ENCODE measurements at regions not wholly inside any gene's neighbourhood (a gene's known extent, or its start where the extent isn't known, plus 50 kb on each side); places are given as distances from the start of the nearest gene placed in this dataset.
"Not testable (repeated sequence)": the region's sequence is repeated elsewhere in the genome, so short reads cannot be mapped to it uniquely, and the experiment has no call there.

GRCh38 chr13:73521290-73521624 is 462.5 kb downstream of the KLF5 start:
- no peak for DNase-seq (ENCODE audit: low read depth, low spot score)
- Histone ChIP-seq H3K36me3 (ENCODE audit: control insufficient read depth, insufficient read depth, low read length) (no peaks in the 10 kb centered on the region), H3K27me3 (ENCODE audit: control insufficient read depth, insufficient read depth, low read length) (no peaks in the 10 kb centered on the region), H3K9me3 (ENCODE audit: control insufficient read depth, insufficient read depth, low read depth, low read length) (no peaks in the 10 kb centered on the region), H3K4me3 (ENCODE audit: low read depth in 2 of 2, low read length in 2 of 2) (no peak overlapping the region), H3K4me1 (ENCODE audit: control insufficient read depth, insufficient read depth, low read length) (no peaks in the 10 kb centered on the region), H3K27ac (ENCODE audit: low read length) (no peak overlapping the region)
- TF ChIP-seq POLR2AphosphoS5 (IDR thresholded peaks at IDR 0.05; ENCODE audit: low read depth, low read length) (no peak), TCF7L2 (IDR thresholded peaks at IDR 0.05; ENCODE audit: low read depth, low read length) (no peak), CTCF (IDR thresholded peaks at IDR 0.05) (no peak), SIN3A (IDR thresholded peaks at IDR 0.05; ENCODE audit: borderline replicate concordance, insufficient read depth, low read depth, low read length) (no peak)
- TF ChIP-seq, protein P1, sequence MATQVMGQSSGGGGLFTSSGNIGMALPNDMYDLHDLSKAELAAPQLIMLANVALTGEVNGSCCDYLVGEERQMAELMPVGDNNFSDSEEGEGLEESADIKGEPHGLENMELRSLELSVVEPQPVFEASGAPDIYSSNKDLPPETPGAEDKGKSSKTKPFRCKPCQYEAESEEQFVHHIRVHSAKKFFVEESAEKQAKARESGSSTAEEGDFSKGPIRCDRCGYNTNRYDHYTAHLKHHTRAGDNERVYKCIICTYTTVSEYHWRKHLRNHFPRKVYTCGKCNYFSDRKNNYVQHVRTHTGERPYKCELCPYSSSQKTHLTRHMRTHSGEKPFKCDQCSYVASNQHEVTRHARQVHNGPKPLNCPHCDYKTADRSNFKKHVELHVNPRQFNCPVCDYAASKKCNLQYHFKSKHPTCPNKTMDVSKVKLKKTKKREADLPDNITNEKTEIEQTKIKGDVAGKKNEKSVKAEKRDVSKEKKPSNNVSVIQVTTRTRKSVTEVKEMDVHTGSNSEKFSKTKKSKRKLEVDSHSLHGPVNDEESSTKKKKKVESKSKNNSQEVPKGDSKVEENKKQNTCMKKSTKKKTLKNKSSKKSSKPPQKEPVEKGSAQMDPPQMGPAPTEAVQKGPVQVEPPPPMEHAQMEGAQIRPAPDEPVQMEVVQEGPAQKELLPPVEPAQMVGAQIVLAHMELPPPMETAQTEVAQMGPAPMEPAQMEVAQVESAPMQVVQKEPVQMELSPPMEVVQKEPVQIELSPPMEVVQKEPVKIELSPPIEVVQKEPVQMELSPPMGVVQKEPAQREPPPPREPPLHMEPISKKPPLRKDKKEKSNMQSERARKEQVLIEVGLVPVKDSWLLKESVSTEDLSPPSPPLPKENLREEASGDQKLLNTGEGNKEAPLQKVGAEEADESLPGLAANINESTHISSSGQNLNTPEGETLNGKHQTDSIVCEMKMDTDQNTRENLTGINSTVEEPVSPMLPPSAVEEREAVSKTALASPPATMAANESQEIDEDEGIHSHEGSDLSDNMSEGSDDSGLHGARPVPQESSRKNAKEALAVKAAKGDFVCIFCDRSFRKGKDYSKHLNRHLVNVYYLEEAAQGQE (IDR thresholded peaks at IDR 0.05; ENCODE audit: insufficient read depth in 1 of 2, low read depth in 2 of 2, low read length in 1 of 2) = no peak
- intact Hi-C loops (cut with micrococcal nuclease; ENCODE audit: unreplicated experiment) (no loop called here), in situ Hi-C loops (cut with HindIII; ENCODE audit: low pct_unique_long_range_greater_than_20kb, low sequenced_read_pairs) (no loop called here)
- no TSS peak for BruUV-seq (replicated peaks)
- no peak for ATAC-seq
- ChIA-PET POLR2A (no interaction called here), CTCF (no interaction called here)

GRCh38 chr13:73520566-73521289 is 461.9 kb downstream of the KLF5 start:
- Histone ChIP-seq H3K9me3 (ENCODE audit: control insufficient read depth, insufficient read depth, low read depth, low read length) (no peaks in the 10 kb centered on the region), H3K36me3 (ENCODE audit: control insufficient read depth, insufficient read depth, low read length) (no peaks in the 10 kb centered on the region), H3K27ac (ENCODE audit: low read length) (no peak overlapping the region), H3K27me3 (ENCODE audit: control insufficient read depth, insufficient read depth, low read length) (no peaks in the 10 kb centered on the region), H3K4me3 (ENCODE audit: low read depth in 2 of 2, low read length in 2 of 2) (no peak overlapping the region), H3K4me1 (ENCODE audit: control insufficient read depth, insufficient read depth, low read length) (no peaks in the 10 kb centered on the region)
- in situ Hi-C loops (cut with HindIII; ENCODE audit: low pct_unique_long_range_greater_than_20kb, low sequenced_read_pairs) (no loop called here), intact Hi-C loops (cut with micrococcal nuclease; ENCODE audit: unreplicated experiment) (no loop called here)
- POLR2A ChIA-PET = interaction anchor here (1.3 kb wide), 1 partner anchor 10 kb away, joined by 8 read pairs; no protein-coding TSS in a partner anchor
- TF ChIP-seq POLR2AphosphoS5 (IDR thresholded peaks at IDR 0.05; ENCODE audit: low read depth, low read length) (no peak), CTCF (IDR thresholded peaks at IDR 0.05) (no peak), SIN3A (IDR thresholded peaks at IDR 0.05; ENCODE audit: borderline replicate concordance, insufficient read depth, low read depth, low read length) (no peak), TCF7L2 (IDR thresholded peaks at IDR 0.05; ENCODE audit: low read depth, low read length) (no peak)
- TF ChIP-seq, protein P1 (IDR thresholded peaks at IDR 0.05; ENCODE audit: insufficient read depth in 1 of 2, low read depth in 2 of 2, low read length in 1 of 2) = no peak
- ATAC-seq (no peak), DNase-seq (ENCODE audit: low read depth, low spot score) (no peak)
- BruUV-seq (replicated peaks) = no TSS peak
- CTCF ChIA-PET = no interaction called here

DNA sequence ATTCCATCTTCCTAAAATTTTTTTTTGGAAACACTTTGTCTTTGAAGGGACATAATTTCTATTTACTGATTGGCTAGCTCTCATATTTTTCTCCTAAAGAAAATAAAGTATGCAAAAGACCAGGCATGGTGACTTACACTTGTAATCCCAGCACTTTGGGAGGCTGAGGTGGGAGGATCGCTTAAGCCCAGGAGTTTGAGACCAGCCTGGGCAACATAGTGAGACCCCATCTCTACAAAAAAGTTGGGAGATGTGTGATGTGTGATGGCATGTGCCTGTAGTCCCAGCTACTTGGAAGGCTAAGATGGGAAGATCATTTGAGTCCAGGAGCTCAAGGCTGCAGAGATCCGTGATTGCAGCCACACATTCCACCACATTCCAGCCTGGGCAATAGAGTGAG is 461.3 kb downstream of the KLF5 start:
- H3K4me3 ChIP-seq (ENCODE audit: low read depth in 2 of 2, low read length in 2 of 2); CTCF ChIA-PET; H3K36me3 ChIP-seq (ENCODE audit: control insufficient read depth, insufficient read depth, low read length); in situ Hi-C loops (cut with HindIII; ENCODE audit: low pct_unique_long_range_greater_than_20kb, low sequenced_read_pairs); H3K4me1 ChIP-seq (ENCODE audit: control insufficient read depth, insufficient read depth, low read length); BruUV-seq (replicated peaks); DNase-seq (ENCODE audit: low read depth, low spot score); H3K27me3 ChIP-seq (ENCODE audit: control insufficient read depth, insufficient read depth, low read length); H3K9me3 ChIP-seq (ENCODE audit: control insufficient read depth, insufficient read depth, low read depth, low read length); ATAC-seq; intact Hi-C loops (cut with micrococcal nuclease; ENCODE audit: unreplicated experiment); H3K27ac ChIP-seq (ENCODE audit: low read length): not testable (repeated sequence)
- POLR2A ChIA-PET = interaction anchor here (1.3 kb wide), 1 partner anchor 9 kb away, joined by 8 read pairs; no protein-coding TSS in a partner anchor
